PC-9 (cell line): ENCODE measurements at regions not wholly inside any gene's neighbourhood (a gene's known extent, or its start where the extent isn't known, plus 50 kb on each side); places are given as distances from the start of the nearest gene placed in this dataset.

ENCODE experiments used
- BruUV-seq: library from RNA; stranded (reverse); fragments of 400-500 nt; replicated peaks from 2 replicates; lab custom pipeline; 2021; lab: Mats Ljungman, UMichigan
- CTCF ChIA-PET: fragments of 300-600 bp; sonication (Branson Sonifier 250); formaldehyde crosslinking; loops from one replicate; lab custom pipeline; 2022; ENCODE audit warnings: antibody characterized with exemption; lab: Charles Lee
- POLR2A ChIA-PET: fragments of 300-600 bp; sonication (Branson Sonifier 250); formaldehyde crosslinking; loops from one replicate; lab custom pipeline; 2022; ENCODE audit warnings: antibody characterized with exemption; ENCODE audit not compliant: unreplicated experiment; lab: Charles Lee
- DNase-seq, 2 experiments: peaks; one replicate each; pipeline versions ENCODE4 v3.0.0 to v3.0.0-alpha.2; 2015 to 2022; ENCODE audit warnings: mixed read lengths in 1 of 2
- H2AFZ ChIP-seq: fragments of 200-600 bp; sonication (generic); 2 replicates; pipeline ENCODE4 v1.8.1; 2017; ENCODE audit warnings: antibody characterized with exemption
- H3F3A ChIP-seq: fragments of 200-600 bp; sonication (generic); 2 replicates; pipeline ENCODE4 v1.8.1; 2017; ENCODE audit warnings: antibody characterized with exemption, mild to moderate bottlenecking, low read depth; ENCODE audit not compliant: insufficient read depth
- H3K27ac ChIP-seq: fragments of 200-600 bp; sonication (generic); 2 replicates; pipeline ENCODE4 v1.6.1; 2016; ENCODE audit warnings: mixed run types
- H3K27me3 ChIP-seq: fragments of 200-600 bp; sonication (generic); 2 replicates; pipeline ENCODE4 v1.6.1; 2016; ENCODE audit warnings: low read depth, mixed run types; ENCODE audit not compliant: insufficient read depth
- H3K36me3 ChIP-seq: fragments of 200-600 bp; sonication (generic); 2 replicates; pipeline ENCODE4 v1.6.1; 2016; ENCODE audit warnings: low read depth, mixed run types
- H3K4me1 ChIP-seq: fragments of 200-600 bp; sonication (generic); replicated peaks from 2 replicates; pipeline ENCODE4 v1.6.1; 2016; ENCODE audit warnings: mixed run types; ENCODE audit not compliant: insufficient read depth
- H3K4me2 ChIP-seq: fragments of 200-600 bp; sonication (generic); 2 replicates; pipeline ENCODE4 v1.6.1; 2017; ENCODE audit warnings: mixed run types
- H3K4me3 ChIP-seq: fragments of 200-600 bp; sonication (generic); 2 replicates; pipeline ENCODE4 v1.6.1; 2016; ENCODE audit warnings: mixed run types
- H3K79me2 ChIP-seq: fragments of 200-600 bp; sonication (generic); 2 replicates; pipeline ENCODE4 v1.6.1; 2017; ENCODE audit warnings: low read depth, mixed run types
- H3K9me2 ChIP-seq: fragments of 200-600 bp; sonication (generic); 2 replicates; pipeline ENCODE4 v1.8.1; 2017; ENCODE audit warnings: mild to moderate bottlenecking; ENCODE audit not compliant: insufficient read depth
- H3K9me3 ChIP-seq: fragments of 200-600 bp; sonication (generic); 2 replicates; pipeline ENCODE4 v1.8.1; 2016; ENCODE audit warnings: low read depth; ENCODE audit not compliant: insufficient read depth
- H4K20me1 ChIP-seq: fragments of 200-600 bp; sonication (generic); 2 replicates; pipeline ENCODE4 v1.8.1; 2017; ENCODE audit not compliant: insufficient read depth
- CTCF ChIP-seq: fragments of 200-600 bp; sonication (generic); conservative IDR thresholded peaks from 2 replicates; pipeline ENCODE4 v1.6.1; 2017; ENCODE audit warnings: mixed run types, antibody characterized with exemption, mild to moderate bottlenecking, moderate library complexity
- EZH2 ChIP-seq: fragments of 200-600 bp; sonication (generic); IDR thresholded peaks from 2 replicates; pipeline ENCODE4 v1.8.0; 2017; ENCODE audit warnings: antibody characterized with exemption, low read depth
- intact Hi-C: fragments of 100-400 bp; cut with micrococcal nuclease; formaldehyde crosslinking; loops from one replicate; pipeline ENCODE4 v1.10.0; 2022; ENCODE audit not compliant: unreplicated experiment

DNA sequence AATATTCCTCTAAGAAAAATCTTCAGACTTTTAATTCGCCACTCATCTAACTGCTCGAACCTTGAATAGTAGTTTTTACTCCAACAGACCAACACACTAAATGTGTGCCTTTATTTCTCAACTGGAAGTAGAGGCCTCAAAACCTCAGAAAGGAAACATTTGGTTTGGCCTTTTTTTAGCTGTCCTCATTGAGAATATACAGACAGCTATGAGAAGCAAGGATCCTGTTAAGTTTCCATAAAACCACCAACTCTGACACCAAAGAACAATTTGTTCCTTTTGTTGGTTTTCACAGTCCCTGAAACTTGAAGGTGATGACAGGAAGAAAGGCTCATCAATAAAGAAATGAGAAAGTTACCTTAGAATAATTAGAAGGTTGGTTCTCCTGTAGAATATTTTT, 199.2 kb upstream of the MEOX2 start:
- no peaks in the 10 kb centered on the region for H4K20me1 ChIP-seq
- no peak for DNase-seq
- H3K9me3 ChIP-seq, result no peaks in the 10 kb centered on the region
- POLR2A ChIA-PET, result no interaction called here
- H3K4me3 ChIP-seq, result no peak overlapping the region
- H3K79me2 ChIP-seq, result no peaks in the 10 kb centered on the region
- H3K36me3 ChIP-seq, result no peaks in the 10 kb centered on the region
- H3F3A ChIP-seq, result no peaks in the 10 kb centered on the region
- no TSS peak for BruUV-seq
- no peak overlapping the region for H2AFZ ChIP-seq
- H3K27me3 ChIP-seq, result no peaks in the 10 kb centered on the region
- TF ChIP-seq EZH2 (no peak), CTCF (no peak)
- H3K4me2 ChIP-seq, result no peak overlapping the region
- no peaks in the 10 kb centered on the region for H3K4me1 ChIP-seq
- no peak overlapping the region for H3K27ac ChIP-seq
- no peaks in the 10 kb centered on the region for H3K9me2 ChIP-seq
- intact Hi-C loops, result no loop called here
- CTCF ChIA-PET, result no interaction called here

DNA sequence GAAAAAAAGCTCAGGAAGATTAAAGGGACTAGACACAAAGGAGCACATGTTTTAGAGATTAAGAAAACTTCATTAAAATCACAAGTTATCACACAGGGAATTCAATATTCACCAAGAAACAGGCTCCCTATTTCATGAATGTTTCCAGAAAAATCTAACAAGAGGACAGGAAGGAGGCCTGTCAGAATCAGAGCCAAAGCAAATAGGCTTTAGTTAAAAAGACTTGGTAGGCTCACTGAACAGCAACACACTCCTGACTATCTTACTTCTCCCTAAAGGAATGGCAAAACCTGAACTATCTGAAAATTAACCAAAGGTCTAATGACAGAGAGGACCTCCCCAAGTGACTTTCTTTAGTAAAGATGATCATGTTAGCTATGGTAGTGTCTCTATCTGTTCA, 188.3 kb upstream of the MEOX2 start:
- BruUV-seq, result no TSS peak
- CTCF ChIA-PET, result no interaction called here

DNA sequence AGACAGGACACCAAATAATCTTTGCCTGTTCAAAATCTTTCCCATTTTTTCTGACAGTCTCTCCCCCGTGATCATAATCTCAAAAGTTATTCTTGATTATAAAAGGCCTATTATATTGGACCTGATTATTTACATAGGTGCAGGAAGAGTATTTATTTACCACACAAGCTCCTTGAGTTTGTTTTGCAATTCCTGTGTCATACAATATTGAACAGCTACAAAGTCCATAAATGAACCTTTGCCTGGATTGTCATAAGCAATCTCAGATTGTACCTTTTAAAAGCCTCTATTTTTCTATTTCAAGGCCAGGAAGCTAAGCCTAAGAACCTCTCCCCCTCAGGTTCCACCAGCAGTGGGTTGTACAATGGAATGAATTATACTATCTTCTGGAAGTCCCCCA, 183.9 kb upstream of the MEOX2 start:
- TF ChIP-seq EZH2 (no peak), CTCF (no peak)
- Histone ChIP-seq H4K20me1 (no peaks in the 10 kb centered on the region), H2AFZ (no peak overlapping the region), H3K36me3 (no peaks in the 10 kb centered on the region), H3F3A (no peaks in the 10 kb centered on the region), H3K9me2 (no peaks in the 10 kb centered on the region; the same call in 1 of the 2 replicates), H3K27me3 (no peaks in the 10 kb centered on the region), H3K79me2 (no peaks in the 10 kb centered on the region), H3K9me3 (no peaks in the 10 kb centered on the region), H3K4me3 (no peak overlapping the region), H3K27ac (no peak overlapping the region), H3K4me2 (no peak overlapping the region), H3K4me1 (no peaks in the 10 kb centered on the region)
- no peak for DNase-seq
- ChIA-PET POLR2A (interaction anchor here (0.6 kb wide), 1 partner anchor 38 kb away, joined by 7 read pairs; no protein-coding TSS in a partner anchor), CTCF (no interaction called here)
- BruUV-seq, result no TSS peak
- intact Hi-C loops, result no loop called here

More for the DNA sequence above, 188.3 kb upstream of the MEOX2 start:
- no peaks in the 10 kb centered on the region for H3K79me2 ChIP-seq
- no peaks in the 10 kb centered on the region for H3K9me2 ChIP-seq
- H3K9me3 ChIP-seq, result no peaks in the 10 kb centered on the region
- TF ChIP-seq EZH2, result no peak
- TF ChIP-seq CTCF, result no peak
- DNase-seq, result no peak
- no peaks in the 10 kb centered on the region for H3K36me3 ChIP-seq
- H3F3A ChIP-seq, result no peaks in the 10 kb centered on the region
- no peak overlapping the region for H3K27ac ChIP-seq
- H3K4me3 ChIP-seq, result no peak overlapping the region
- intact Hi-C loops, result no loop called here
- no peaks in the 10 kb centered on the region for H3K4me1 ChIP-seq
- H4K20me1 ChIP-seq, result no peaks in the 10 kb centered on the region
- POLR2A ChIA-PET, result no interaction called here
- no peak overlapping the region for H3K4me2 ChIP-seq
- no peak overlapping the region for H2AFZ ChIP-seq
- H3K27me3 ChIP-seq, result no peaks in the 10 kb centered on the region
